ENCODE measurements at regions not wholly inside any gene's neighbourhood (a gene's known extent, or its start where the extent isn't known, plus 50 kb on each side); places are given as distances from the start of the nearest gene placed in this dataset.

- ATAC-seq = no peak
- DNase-seq = no peak
- intact Hi-C loops (cut with DNase I, micrococcal nuclease) = no loop called here
These were observed 1161.3 kb downstream of the C4orf33 start for GRCh38 chr4:130257271-130257670.

- intact Hi-C loops (cut with DNase I, micrococcal nuclease) = no loop called here
- DNase-seq = no peak
- no peak for ATAC-seq
These were observed 1170.9 kb downstream of the C4orf33 start for GRCh38 chr4:130266814-130267213.

GRCh38 chr4:130288576-130288975, 1192.6 kb downstream of the C4orf33 start:
- no peak for ATAC-seq
- no peak for DNase-seq
- intact Hi-C loops (cut with DNase I, micrococcal nuclease) = no loop called here

DNA sequence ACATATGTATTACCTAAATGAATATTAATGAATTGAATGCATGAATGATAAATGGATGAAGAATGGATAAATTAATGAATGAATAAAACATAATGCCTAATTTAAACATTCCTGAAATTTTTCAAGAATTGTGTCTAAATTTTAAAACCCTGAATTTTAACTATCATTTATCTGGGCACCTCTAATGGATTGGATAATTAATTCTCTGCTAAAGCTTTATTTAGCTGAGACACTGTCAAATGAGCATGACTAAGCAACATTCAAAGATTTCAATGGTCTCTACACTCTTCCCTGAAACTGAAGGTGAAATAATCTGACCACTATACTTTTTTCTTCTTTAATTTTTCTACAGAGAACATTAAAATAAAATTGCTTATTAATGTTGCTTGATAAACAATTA, 1197.7 kb downstream of the C4orf33 start:
- intact Hi-C loops (cut with DNase I, micrococcal nuclease) = no loop called here
- DNase-seq (no peak), ATAC-seq (no peak)

GRCh38 chr4:130296448-130296847, 1200.5 kb downstream of the C4orf33 start:
- DNase-seq (no peak), ATAC-seq (no peak)
- intact Hi-C loops (cut with DNase I, micrococcal nuclease) = no loop called here

- ATAC-seq (no peak), DNase-seq (no peak)
- intact Hi-C loops (cut with DNase I, micrococcal nuclease) = no loop called here
These were observed 1210.6 kb downstream of the C4orf33 start for GRCh38 chr4:130306566-130306965.

DNA sequence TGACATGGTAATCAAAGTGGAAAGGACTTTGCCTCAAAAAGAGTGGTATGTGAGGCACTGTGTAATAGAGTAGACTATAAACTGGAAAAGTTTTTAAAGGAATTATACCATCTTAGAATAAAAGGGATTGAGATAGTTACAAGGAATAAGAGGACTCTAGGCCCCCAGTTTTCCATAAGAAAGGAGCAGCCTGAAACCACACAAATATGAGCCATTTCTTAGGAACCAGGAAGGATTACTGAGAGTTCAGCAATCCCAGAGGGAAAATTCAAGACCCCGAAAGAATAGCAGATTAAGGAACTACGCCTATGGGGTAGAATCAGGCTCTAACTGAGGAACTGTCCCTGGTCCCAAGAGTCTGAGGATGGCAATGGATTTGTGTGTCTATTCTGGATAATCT, 1213.3 kb downstream of the C4orf33 start:
- ATAC-seq (no peak), DNase-seq (no peak)
- intact Hi-C loops (cut with DNase I, micrococcal nuclease) = no loop called here

DNA sequence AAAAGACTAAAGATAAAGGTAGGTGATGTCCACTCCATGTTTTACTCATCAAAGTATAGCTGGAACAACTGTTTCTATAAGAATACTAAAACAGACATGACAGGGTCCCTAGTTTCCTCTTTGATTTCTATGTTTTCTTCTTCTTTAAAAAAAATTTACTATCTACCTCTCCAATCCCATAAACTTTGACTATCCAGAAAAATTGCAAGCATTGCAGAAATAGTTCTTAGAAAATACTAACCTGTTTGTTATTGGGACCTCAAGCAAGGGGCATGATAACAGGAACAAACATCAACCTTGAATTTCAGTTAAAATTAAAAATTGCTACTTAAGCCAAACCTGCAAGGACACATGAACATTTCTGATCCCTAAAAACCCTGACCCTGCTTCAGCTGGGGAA, 1226.5 kb downstream of the C4orf33 start:
- DNase-seq = no peak
- intact Hi-C loops (cut with DNase I, micrococcal nuclease) = no loop called here
- ATAC-seq = no peak

GRCh38 chr4:130329036-130329435, 1233.1 kb downstream of the C4orf33 start:
- ATAC-seq (no peak), DNase-seq (no peak)
- intact Hi-C loops (cut with DNase I, micrococcal nuclease) = no loop called here

DNA sequence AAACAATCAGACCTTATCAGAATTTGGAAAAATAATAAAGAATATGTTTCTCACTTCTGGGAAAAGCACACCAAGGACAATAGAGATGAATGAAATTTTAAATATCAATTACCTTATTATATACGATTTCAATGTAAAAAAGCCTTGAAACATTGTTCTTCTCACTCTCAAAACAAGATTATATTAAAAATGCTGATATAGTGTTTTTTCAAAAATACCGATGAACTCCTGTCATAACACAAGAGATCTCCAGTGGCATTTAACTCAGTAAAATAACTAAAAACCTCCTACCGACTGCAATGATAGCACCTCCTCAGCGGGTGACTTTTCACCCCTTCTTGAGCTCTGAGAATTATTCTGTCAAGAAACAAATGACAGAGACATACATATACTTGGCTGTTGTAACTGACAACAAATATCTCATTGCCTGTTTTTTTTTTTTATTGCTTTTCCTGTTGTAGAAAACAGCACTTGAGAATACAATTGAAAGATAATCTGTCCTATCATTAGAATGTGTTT, 1237.3 kb downstream of the C4orf33 start:
- ATAC-seq = no peak
- intact Hi-C loops (cut with DNase I, micrococcal nuclease) = no loop called here

DNA sequence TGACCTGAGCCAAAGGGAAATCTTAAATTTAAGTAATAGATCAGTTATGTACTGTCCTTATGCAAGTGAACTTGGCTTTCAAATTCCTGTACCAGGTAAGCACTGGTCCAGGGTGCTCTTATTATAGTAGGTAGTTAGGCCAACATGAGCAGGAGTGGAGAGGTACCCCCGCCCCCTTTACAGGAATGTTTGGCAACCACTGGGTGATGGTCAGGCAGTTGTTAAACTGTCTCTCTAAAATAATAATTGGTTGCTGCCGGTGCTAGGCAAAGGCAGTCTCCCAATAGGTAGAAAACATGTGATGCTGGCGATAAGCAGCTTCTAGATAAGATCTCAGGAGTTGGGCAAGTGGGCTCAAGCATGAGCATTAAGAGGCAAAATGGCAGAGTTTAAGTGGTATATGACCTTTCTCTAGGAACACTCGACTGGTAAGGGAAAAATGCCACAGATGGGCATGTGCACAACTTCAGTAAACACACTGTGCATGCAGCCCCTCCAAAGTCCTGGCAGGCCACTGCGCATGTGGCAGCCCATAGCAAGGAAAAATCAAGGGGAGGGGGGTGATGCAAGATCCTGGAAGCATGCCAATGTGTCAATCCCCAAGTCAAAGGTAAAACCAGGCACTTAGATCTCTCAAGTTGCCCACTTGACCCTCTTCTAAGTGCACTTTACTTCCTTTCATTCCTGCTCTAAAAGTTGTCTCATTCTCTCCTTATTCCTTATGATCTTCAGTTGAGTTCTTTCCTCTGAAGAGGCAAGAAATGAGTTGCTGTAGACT, 1239.7 kb downstream of the C4orf33 start:
- no peak for ATAC-seq
- no peak for DNase-seq
- intact Hi-C loops (cut with DNase I, micrococcal nuclease) = no loop called here

More for the DNA sequence above, 1237.3 kb downstream of the C4orf33 start:
- DNase-seq = no peak

- DNase-seq (no peak), ATAC-seq (no peak)
- intact Hi-C loops (cut with DNase I, micrococcal nuclease) = no loop called here
These were observed 1240.7 kb downstream of the C4orf33 start for GRCh38 chr4:130336585-130337217.

GRCh38 chr4:130338851-130339250, 1242.9 kb downstream of the C4orf33 start:
- no peak for ATAC-seq
- DNase-seq = no peak

DNA sequence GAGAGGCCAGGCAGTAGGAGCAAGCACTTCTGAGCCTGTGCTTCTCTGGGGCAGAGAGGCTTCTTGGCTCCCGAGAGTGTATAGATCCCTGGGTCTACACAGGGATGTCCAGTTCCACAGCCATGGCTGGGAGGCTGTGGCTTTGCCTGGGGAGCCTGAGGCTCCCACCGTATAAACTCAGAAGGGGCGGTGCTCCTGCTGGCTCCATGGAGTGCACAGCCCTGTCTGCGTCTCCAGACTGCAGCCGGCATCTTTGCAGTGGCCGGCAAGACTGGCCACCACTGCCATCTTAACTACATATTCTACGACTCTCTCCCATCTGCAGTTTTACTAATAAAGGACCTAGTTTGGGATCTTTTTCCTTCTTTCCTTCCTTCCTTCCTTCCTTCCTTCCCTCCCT, 1253.8 kb downstream of the C4orf33 start:
- ATAC-seq = no peak
- intact Hi-C loops (cut with DNase I, micrococcal nuclease) = no loop called here
- DNase-seq = no peak

More at GRCh38 chr4:130338851-130339250, 1242.9 kb downstream of the C4orf33 start:
- intact Hi-C loops (cut with DNase I, micrococcal nuclease) = no loop called here

DNA sequence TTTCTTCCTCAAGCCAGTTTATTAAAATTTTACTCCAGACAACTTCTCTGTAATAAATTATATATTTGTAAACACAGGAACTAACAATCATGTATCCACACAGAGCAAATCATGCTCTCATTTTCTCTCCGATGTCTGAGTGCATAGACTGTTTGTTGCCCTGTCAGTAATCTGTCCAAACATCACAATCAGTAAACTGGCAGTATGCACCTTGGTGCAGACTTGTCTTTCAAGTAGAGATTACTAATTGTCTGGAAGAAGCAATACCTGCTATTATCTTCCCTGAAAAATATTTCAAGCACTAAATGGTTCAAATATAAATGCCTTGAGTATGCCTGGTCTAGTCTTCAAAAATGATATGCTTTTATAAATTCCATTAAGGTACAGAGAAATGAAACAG, 1260.9 kb downstream of the C4orf33 start:
- ATAC-seq (no peak), DNase-seq (no peak)
- intact Hi-C loops (cut with DNase I, micrococcal nuclease) = no loop called here

DNA sequence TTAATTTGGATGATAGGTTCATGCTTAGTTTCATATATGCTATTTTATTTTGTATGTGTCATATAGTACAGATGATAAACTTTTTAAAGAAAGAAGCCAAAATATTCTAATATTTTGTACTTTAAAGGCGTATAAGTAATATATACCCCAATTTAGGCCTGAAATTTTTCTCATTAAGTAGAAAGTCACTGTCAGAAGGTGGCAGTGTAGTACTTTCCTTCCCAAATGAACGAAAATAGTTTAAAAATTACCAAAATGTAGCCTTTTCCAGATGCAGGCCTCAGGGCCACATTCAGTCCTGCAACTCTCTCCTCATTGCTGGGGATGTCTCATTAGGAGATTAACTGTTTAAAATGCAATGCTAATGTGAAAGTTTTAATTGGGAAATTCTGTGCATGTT, 1263.6 kb downstream of the C4orf33 start:
- ATAC-seq (no peak), DNase-seq (no peak)
- intact Hi-C loops (cut with DNase I, micrococcal nuclease) = no loop called here

GRCh38 chr4:130361616-130362015, 1265.7 kb downstream of the C4orf33 start:
- intact Hi-C loops (cut with DNase I, micrococcal nuclease) = no loop called here
- ATAC-seq = no peak
- DNase-seq = no peak

DNA sequence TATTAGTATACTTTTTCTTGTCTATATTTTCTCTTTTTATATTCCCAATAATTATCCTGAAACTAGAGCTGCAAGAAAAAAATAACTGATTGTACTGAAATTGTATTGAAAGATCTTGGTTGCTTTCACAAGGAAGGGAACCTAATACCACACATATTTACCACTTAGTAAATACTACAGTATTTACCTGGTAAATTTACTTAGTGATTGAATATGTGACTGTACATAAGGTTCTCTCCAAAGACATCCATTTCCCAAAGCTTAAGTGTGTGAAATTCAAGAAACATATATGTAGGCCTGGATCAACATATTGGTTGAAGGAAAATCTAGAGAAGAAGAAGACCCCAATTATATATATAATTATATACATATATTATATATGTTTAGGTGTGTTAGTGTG, 1272.7 kb downstream of the C4orf33 start:
- intact Hi-C loops (cut with DNase I, micrococcal nuclease) = no loop called here
- ATAC-seq = no peak
- DNase-seq = no peak

DNA sequence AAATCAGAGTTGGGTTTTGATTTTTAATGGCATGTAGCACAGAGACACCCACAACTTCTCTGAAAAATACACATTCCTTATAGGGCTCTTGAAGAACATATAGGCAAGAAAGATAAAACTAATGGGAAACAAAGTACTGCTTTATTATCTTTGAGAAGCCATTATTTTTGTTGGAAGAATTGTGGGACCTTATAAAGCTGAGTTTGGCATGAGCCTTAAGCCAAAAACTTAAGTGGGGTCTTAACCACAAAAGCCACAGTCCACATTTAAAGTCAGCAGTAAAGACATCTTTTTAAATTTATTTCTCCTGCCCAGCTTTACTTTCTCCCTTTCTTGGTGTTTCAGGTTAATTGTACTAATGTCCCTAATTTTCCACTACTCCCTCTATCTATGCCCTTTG, 1297.3 kb downstream of the C4orf33 start:
- DNase-seq = no peak
- intact Hi-C loops (cut with DNase I, micrococcal nuclease) = no loop called here
- ATAC-seq = no peak

DNA sequence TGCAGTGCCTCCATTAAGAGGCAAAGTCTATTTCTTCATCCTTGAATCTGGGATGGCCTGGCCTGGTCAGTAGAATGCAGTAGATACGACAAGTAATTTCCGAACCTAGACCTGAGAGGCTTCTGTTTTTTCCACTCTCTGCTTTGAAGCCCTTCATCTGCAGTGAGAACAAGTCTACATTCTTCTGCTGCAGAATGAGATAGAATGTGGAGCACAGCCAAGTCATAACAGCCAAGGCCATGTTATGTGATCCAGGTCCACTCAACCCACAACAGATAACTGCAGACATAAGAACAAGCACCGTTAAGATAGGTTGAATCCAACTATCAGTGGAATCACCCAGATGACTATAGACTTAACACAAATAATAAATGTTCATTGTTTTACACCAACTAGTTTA, 1297.7 kb downstream of the C4orf33 start:
- DNase-seq = no peak
- intact Hi-C loops (cut with DNase I, micrococcal nuclease) = no loop called here

GRCh38 chr4:130395871-130396270, 1299.9 kb downstream of the C4orf33 start:
- no peak for ATAC-seq

More for the DNA sequence above, 1297.7 kb downstream of the C4orf33 start:
- no peak for ATAC-seq

More at GRCh38 chr4:130395871-130396270, 1299.9 kb downstream of the C4orf33 start:
- intact Hi-C loops (cut with DNase I, micrococcal nuclease) = no loop called here
- DNase-seq = no peak

All from left colon (tissue), 2 donors.